ENCODE measurements at regions not wholly inside any gene's neighbourhood (a gene's known extent, or its start where the extent isn't known, plus 50 kb on each side); places are given as distances from the start of the nearest gene placed in this dataset.
"Not testable (repeated sequence)": the region's sequence is repeated elsewhere in the genome, so short reads cannot be mapped to it uniquely, and the experiment has no call there.

- Mint-ChIP-seq H3K4me3 (no peak overlapping the region), H3K27ac (no peak overlapping the region), H3K9me3 (peaks cover 4% of the 10 kb centered on the region), H3K4me1 (ENCODE audit: low read depth in 2 of 2) (no peaks in the 10 kb centered on the region), H3K36me3 (no peaks in the 10 kb centered on the region), H3K27me3 (no peaks in the 10 kb centered on the region)
- no peak for DNase-seq (ENCODE audit: low spot score)
- ATAC-seq = no peak
Observed at GRCh38 chr7:85708221-85708620, 521.4 kb upstream of the SEMA3D start.

- Mint-ChIP-seq H3K27me3 (no peaks in the 10 kb centered on the region), H3K9me3 (peaks cover 4% of the 10 kb centered on the region), H3K36me3 (no peaks in the 10 kb centered on the region), H3K4me3 (no peak overlapping the region), H3K4me1 (ENCODE audit: low read depth in 2 of 2) (no peaks in the 10 kb centered on the region), H3K27ac (no peak overlapping the region)
- DNase-seq (ENCODE audit: low spot score) (no peak), ATAC-seq (no peak)
Observed at GRCh38 chr7:85705076-85705475, 518.2 kb upstream of the SEMA3D start.

- Mint-ChIP-seq H3K9me3 (peaks cover 4% of the 10 kb centered on the region), H3K27me3 (no peaks in the 10 kb centered on the region), H3K27ac (no peak overlapping the region), H3K4me3 (no peak overlapping the region), H3K36me3 (no peaks in the 10 kb centered on the region), H3K4me1 (ENCODE audit: low read depth in 2 of 2) (no peaks in the 10 kb centered on the region)
- ATAC-seq (no peak), DNase-seq (ENCODE audit: low spot score) (no peak)
Observed at GRCh38 chr7:85703251-85704010, 516.6 kb upstream of the SEMA3D start.

- no peak for ATAC-seq
- no peak overlapping the region for H3K27ac Mint-ChIP-seq
- DNase-seq (ENCODE audit: low spot score) = no peak
- H3K4me1 Mint-ChIP-seq (ENCODE audit: low read depth in 2 of 2) = no peaks in the 10 kb centered on the region
- H3K9me3 Mint-ChIP-seq = peaks cover 5% of the 10 kb centered on the region
- H3K36me3 Mint-ChIP-seq = no peaks in the 10 kb centered on the region
- H3K4me3 Mint-ChIP-seq = no peak overlapping the region
- no peaks in the 10 kb centered on the region for H3K27me3 Mint-ChIP-seq
Observed at GRCh38 chr7:85702348-85702747, 515.5 kb upstream of the SEMA3D start.

- H3K27ac Mint-ChIP-seq = no peak overlapping the region
- no peaks in the 10 kb centered on the region for H3K36me3 Mint-ChIP-seq
- H3K4me1 Mint-ChIP-seq (ENCODE audit: low read depth in 2 of 2) = no peaks in the 10 kb centered on the region
- ATAC-seq = no peak
- peaks cover 4% of the 10 kb centered on the region for H3K9me3 Mint-ChIP-seq
- no peaks in the 10 kb centered on the region for H3K27me3 Mint-ChIP-seq
- DNase-seq (ENCODE audit: low spot score) = no peak
- no peak overlapping the region for H3K4me3 Mint-ChIP-seq
Observed at GRCh38 chr7:85699482-85699881, 512.6 kb upstream of the SEMA3D start.

- Mint-ChIP-seq H3K4me3 (no peak overlapping the region), H3K27ac (no peak overlapping the region), H3K9me3 (peaks cover 7% of the 10 kb centered on the region), H3K36me3 (no peaks in the 10 kb centered on the region), H3K27me3 (no peaks in the 10 kb centered on the region), H3K4me1 (ENCODE audit: low read depth in 2 of 2) (no peaks in the 10 kb centered on the region)
- no peak for DNase-seq (ENCODE audit: low spot score)
- no peak for ATAC-seq
Observed at GRCh38 chr7:85695533-85695932, 508.7 kb upstream of the SEMA3D start.

- H3K27me3 Mint-ChIP-seq = no peaks in the 10 kb centered on the region
- no peaks in the 10 kb centered on the region for H3K4me1 Mint-ChIP-seq (ENCODE audit: low read depth in 2 of 2)
- peaks cover 7% of the 10 kb centered on the region for H3K9me3 Mint-ChIP-seq
- no peak for ATAC-seq
- H3K4me3 Mint-ChIP-seq = no peak overlapping the region
- no peaks in the 10 kb centered on the region for H3K36me3 Mint-ChIP-seq
- DNase-seq (ENCODE audit: low spot score) = no peak
- H3K27ac Mint-ChIP-seq = no peak overlapping the region
Observed at GRCh38 chr7:85695041-85695440, 508.2 kb upstream of the SEMA3D start.

- Mint-ChIP-seq H3K9me3 (peaks cover 7% of the 10 kb centered on the region), H3K4me1 (ENCODE audit: low read depth in 2 of 2) (no peaks in the 10 kb centered on the region), H3K27ac (no peak overlapping the region), H3K27me3 (no peaks in the 10 kb centered on the region), H3K36me3 (no peaks in the 10 kb centered on the region), H3K4me3 (no peak overlapping the region)
- DNase-seq (ENCODE audit: low spot score) = no peak
- no peak for ATAC-seq
Observed at GRCh38 chr7:85693326-85693725, 506.5 kb upstream of the SEMA3D start.

GRCh38 chr7:85688712-85689111 lies 501.9 kb upstream of the SEMA3D start:
- ATAC-seq = no peak
- DNase-seq (ENCODE audit: low spot score) = no peak
- Mint-ChIP-seq H3K27me3 (no peaks in the 10 kb centered on the region), H3K9me3 (peaks cover 14% of the 10 kb centered on the region), H3K36me3 (no peaks in the 10 kb centered on the region), H3K4me3 (no peak overlapping the region), H3K4me1 (ENCODE audit: low read depth in 2 of 2) (no peaks in the 10 kb centered on the region), H3K27ac (no peak overlapping the region)

GRCh38 chr7:85686401-85687181 lies 499.7 kb upstream of the SEMA3D start:
- Mint-ChIP-seq H3K4me3 (no peak overlapping the region), H3K4me1 (ENCODE audit: low read depth in 2 of 2) (no peaks in the 10 kb centered on the region), H3K27me3 (no peaks in the 10 kb centered on the region), H3K9me3 (peaks cover 11% of the 10 kb centered on the region), H3K36me3 (no peaks in the 10 kb centered on the region), H3K27ac (no peak overlapping the region)
- no peak for ATAC-seq
- DNase-seq (ENCODE audit: low spot score) = no peak

- Mint-ChIP-seq H3K4me1 (ENCODE audit: low read depth in 2 of 2) (no peaks in the 10 kb centered on the region), H3K27ac (no peak overlapping the region), H3K27me3 (no peaks in the 10 kb centered on the region), H3K4me3 (no peak overlapping the region), H3K9me3 (peaks cover 11% of the 10 kb centered on the region), H3K36me3 (no peaks in the 10 kb centered on the region)
- DNase-seq (ENCODE audit: low spot score) (no peak), ATAC-seq (no peak)
Observed at GRCh38 chr7:85685901-85686300, 499.0 kb upstream of the SEMA3D start.

- ATAC-seq (no peak), DNase-seq (ENCODE audit: low spot score) (no peak)
- Mint-ChIP-seq H3K27ac (no peak overlapping the region), H3K9me3 (peaks cover 17% of the 10 kb centered on the region), H3K4me1 (ENCODE audit: low read depth in 2 of 2) (no peaks in the 10 kb centered on the region), H3K27me3 (no peaks in the 10 kb centered on the region), H3K36me3 (peaks cover 14% of the 10 kb centered on the region), H3K4me3 (no peak overlapping the region)
Observed at GRCh38 chr7:85682833-85683620, 496.2 kb upstream of the SEMA3D start.

- H3K36me3 Mint-ChIP-seq = peaks cover 20% of the 10 kb centered on the region
- DNase-seq (ENCODE audit: low spot score) (no peak), ATAC-seq (no peak)
- peaks cover 15% of the 10 kb centered on the region for H3K9me3 Mint-ChIP-seq
- no peak overlapping the region for H3K4me3 Mint-ChIP-seq
- H3K27me3 Mint-ChIP-seq = no peaks in the 10 kb centered on the region
- H3K27ac Mint-ChIP-seq = no peak overlapping the region
- no peaks in the 10 kb centered on the region for H3K4me1 Mint-ChIP-seq (ENCODE audit: low read depth in 2 of 2)
Observed at GRCh38 chr7:85681241-85681640, 494.4 kb upstream of the SEMA3D start.

- H3K27me3 Mint-ChIP-seq; H3K27ac Mint-ChIP-seq; ATAC-seq; H3K4me3 Mint-ChIP-seq; DNase-seq (ENCODE audit: low spot score); H3K4me1 Mint-ChIP-seq (ENCODE audit: low read depth in 2 of 2): not testable (repeated sequence)
- H3K36me3 Mint-ChIP-seq = peaks cover 20% of the 10 kb centered on the region
- H3K9me3 Mint-ChIP-seq = peaks cover 14% of the 10 kb centered on the region
Observed at GRCh38 chr7:85675093-85675492, 488.2 kb upstream of the SEMA3D start.

Data from natural killer cell treated with Interleukin-12 subunit alpha and Interleukin-12 subunit beta and Interleukin-15 and Interleukin-18, amount 100 ng/mL, for 72 hours (primary cell).